GM19324 (cell line): ENCODE measurements at regions not wholly inside any gene's neighbourhood (a gene's known extent, or its start where the extent isn't known, plus 50 kb on each side); places are given as distances from the start of the nearest gene placed in this dataset.
"Not testable (repeated sequence)": the region's sequence is repeated elsewhere in the genome, so short reads cannot be mapped to it uniquely, and the experiment has no call there.

Experiments
- ATAC-seq: cut with Tn5 transposase; IDR thresholded peaks from one replicate; pipeline ENCODE4 v1.9.1; 2021; ENCODE audit warnings: mild to moderate bottlenecking, moderate library complexity; ENCODE audit not compliant: unreplicated experiment, low FRiP score

DNA sequence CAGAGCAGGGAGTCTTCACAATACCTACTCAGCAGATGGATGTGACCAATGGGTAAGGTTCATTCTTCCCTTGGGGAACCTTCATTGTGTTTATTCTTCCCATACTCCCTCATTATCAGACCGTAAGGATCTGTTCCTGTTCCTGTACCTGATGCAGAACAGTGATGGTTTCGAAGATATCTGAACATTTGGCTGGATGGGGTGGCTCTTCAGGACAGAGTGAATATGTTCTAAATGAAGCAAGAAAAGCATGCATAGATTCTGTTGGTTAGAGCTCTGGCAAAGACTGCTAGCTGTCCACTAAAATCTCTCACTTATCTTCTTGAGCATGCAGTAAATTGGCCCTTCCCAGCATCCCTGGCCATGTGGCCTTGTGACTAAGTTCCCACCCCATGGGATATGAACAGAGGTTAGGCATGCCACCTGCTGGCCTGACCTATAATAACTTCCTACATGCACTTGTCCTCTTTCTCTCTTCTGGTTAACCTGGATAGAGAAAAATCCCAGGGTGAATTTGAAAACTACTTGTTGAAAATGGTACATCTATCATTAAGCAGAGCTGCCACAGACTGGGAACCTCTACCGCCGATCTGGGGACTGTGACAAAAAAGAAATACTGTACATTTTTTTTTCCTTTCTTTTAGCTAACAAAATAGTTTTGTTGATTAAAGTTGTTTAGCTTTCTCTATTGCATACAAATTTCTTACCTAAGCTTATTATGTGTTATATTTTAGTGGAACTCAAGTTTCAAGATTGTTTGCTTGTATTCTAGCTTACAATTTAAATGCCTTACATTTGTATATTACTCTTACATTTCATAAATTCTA lies 60.0 kb upstream of the BANK1 start:
- peak; percentile 80 for ATAC-seq

DNA sequence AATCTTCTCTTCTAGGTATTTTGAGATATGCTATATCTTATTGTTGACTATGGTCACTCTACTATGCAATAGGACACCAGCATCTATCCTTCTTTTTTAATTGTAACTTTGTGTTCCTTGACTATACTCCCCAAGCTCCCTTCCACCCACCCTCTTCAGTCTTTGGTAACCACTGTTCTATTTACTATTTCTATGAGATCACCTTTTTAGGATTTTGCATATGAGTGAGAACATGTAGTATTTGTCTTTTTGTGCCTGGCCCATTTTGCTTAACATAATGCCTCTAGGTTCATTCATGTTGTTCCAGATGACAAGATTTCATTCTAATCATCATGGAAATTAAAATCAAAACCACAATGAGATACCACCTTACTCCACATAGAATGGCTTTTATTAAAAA lies 63.3 kb upstream of the BANK1 start:
- ATAC-seq: no peak

DNA sequence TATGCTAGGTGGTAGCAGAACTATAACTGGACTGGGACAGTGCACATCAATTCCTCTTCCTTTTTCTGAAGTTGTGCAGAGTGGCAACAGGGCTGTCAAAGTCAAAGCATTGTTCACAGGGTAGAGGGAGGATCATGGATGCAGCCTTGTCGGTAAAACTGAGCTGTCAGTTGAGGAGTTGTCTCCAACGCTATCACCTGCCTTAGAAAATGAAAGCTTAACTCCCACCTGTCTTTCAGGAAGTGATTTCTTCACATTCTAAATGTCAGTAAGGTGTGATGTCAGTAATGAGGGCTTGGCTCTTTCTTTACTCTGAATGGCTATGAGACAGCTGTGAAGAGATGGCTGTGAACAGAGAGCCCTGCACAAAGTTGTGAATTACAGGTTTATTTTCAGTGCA lies 66.4 kb upstream of the BANK1 start:
- peak; percentile 48 for ATAC-seq

DNA sequence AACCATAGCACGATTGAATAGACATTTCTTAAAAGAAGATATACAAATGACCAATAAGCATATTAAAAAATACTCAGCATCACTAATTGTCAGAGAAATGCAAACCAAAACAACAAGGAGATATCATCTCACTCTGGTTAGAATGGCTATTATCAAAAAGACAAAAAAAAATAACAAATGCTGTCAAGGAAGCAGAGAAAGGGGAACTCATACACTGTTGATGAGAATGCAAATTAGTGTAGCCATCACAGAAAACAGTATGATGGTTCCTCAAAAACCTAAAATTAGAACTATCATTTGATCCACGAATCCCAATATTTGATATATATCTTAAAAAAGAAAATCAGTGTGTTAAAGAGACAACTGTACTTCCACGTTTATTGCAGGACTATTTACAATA lies 71.7 kb upstream of the BANK1 start:
- ATAC-seq: no peak

DNA sequence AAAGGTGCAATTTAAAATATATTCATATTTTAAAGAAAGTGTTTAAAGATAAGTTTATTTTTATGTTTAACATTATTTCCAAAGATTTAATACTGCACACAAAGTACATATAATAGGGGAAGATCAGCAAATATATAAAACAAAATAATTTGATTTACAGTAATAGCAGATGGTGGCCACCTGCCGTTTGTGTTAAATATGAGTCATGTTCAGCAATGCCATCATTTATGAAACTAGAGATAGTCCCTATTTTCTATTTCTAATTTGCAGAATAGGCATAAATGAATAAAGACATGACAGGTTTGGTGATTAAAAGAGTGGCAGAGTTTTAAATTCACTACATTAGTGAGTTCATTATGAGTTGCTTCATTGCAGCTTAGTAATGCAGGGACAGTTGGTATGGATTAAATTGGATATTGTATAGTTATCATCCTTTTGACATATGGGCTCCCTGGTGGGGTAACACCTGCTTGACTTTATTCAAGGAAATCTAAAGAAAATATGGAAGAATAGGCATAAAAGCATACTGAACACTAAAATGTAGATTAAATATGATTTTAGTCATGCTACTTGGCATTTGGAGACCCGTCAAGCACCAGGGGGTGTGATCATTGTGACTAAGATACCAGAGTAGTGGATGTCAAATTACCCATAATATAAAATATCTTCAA lies 78.8 kb upstream of the BANK1 start:
- no peak for ATAC-seq

DNA sequence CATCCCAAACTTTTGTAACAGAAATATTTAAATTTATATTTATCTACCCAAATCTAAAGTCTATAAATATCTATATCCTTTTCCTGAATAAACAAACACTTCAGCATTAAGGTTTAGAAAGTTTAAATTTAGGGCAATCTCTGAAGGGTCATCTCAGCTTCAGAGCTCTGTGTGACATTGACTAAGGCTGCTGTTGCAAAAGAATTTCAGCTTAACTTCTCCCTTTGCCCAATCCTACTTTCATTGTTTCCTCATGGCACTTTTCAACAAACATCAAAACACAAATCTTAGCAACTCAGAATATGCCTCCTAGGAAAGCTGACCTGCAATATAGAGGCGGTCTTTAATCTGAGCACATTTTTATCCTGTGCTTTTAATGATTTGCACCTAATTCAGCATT lies 79.7 kb upstream of the BANK1 start:
- no peak for ATAC-seq

DNA sequence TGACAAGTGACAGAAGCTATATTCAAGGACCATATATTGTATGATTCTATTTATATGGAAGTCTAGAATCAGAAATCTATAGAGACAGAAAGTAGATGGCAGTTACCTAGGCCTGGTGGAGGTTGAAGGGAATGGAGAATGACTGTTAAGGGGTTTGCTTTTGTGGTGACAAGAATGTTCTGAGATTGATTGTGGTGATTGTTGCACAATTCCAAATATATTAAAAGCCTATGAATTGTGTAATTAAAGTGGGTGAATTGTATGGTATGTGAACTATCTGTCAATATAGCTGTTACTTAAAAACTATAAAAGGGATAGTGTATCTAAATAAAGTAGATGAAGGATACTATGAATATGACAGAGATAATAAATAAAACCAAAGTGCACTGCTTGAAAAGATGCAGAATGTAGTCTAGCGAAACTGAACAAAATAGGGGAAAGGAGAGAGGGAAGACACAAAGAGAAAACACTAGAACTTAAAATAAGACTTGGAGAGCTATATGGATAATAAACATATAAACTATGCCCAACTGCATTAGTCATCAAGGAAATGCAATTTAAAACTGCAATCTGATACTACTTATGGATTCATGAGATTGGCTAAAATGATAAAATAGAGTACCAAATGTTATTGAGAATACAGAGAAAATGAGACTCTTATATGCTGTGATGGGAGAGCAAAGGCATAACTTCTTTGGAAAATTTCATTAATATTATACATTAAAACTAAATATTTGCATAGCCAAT lies 82.1 kb upstream of the BANK1 start:
- ATAC-seq: no peak

DNA sequence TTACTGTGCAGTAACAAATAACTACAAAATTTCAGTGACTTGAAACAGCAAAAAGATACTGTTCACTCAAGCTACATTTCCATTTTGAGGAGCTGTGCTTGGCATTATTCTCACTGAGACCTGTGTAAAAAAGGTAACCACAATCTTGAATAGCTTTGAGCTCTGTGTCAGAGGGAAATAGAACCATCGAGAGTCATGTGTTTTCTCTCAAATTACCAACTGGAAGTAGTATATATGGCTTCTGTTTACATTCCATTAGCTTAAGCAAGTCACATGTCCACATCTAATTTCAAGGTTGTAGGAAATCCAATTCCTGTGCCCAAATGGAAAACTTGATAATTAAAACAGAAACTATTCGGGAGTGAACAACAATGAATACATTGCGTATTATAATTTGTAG lies 82.9 kb upstream of the BANK1 start:
- no peak for ATAC-seq

DNA sequence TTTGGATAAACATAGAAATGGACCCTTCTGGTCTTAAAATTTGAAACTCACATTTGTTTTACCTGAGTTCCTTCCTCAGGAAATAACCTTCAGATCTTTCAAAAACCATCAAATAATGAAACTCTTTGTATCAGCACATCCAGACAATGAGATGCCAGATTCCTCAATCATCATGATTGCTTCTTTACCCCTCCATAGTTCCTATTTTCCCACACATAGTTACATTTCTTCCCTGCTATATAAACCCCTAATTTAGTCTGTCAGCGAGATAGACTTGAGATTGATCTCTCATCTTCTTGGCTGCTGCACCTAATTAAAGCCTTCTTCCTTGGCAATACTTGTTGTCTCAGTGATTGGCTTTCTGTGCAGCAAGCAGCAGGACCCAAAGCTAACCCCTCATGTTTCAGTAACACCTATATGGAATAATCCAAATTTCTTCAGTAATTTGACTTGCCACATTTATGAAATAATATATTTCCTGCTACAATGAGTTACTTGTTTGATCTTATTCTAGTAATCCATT lies 83.9 kb upstream of the BANK1 start:
- ATAC-seq: no peak

DNA sequence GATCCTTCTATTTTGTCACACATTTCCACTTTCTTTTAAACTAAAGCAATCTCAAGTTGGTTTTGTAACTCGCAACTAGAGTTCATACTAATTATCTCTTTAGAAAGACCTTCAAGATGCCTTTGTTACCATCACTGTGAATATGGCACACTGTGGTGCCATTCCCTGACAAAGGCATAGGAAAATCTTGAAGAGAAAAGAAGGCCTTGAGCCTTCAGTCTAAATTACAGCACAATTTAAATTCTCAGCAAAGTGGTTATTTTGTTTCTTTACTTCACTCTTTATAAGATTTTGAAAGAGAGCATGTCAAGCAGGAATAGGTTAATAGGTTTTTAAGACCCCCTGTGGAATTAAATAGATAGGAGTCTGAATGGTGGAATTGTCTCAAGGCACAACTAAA lies 89.0 kb upstream of the BANK1 start:
- no peak for ATAC-seq

DNA sequence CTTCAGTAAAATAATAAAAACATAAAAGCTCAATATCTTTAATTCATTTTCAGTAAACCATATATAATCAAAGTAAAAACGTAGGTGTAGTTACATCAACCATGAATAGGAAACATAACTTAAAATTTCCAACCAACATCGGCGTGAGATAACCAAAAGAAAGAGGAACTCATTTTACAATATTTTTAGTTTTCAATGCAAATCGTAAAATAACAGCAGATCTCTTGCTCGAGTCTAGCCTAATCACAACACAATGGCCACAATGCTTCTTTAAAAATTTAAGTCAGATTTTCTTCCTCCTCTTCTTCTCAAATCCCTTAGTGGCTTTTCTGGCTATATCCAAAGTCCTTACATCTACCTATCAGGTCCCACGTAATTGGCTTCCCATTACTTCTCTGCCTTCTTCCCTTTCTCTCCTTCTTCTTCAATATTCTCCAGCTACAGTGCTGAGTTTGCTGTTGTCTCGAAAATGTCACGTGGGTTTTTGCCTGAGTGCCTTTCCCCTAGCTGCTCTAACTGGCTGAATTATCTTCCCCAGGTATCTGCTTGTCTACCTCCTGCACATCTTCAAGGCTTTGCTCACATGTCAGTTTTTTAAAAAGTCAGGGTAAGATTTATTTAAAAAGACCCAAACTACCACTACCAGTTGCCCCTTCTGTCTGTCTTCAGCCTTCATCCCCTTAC lies 90.9 kb upstream of the BANK1 start:
- no peak for ATAC-seq

DNA sequence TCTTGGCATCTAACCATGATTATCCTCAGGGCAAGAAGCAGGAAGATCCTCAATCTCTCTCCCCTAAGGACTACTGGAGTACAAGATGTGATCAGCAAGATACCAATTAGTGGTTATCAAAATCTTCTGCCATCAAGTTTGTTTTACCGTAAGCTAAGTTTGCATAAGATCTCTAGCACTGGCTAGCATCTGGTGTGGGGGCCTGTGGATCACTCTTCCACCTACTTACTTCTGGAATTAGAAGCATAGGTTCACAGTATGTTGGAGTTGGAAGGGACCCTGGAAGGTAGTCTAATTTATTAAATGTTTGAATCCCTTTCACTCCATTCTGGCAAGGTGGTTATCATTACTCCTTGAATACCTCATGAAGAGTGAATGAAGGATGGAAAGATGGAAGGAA lies 93.3 kb upstream of the BANK1 start:
- ATAC-seq: no peak

DNA sequence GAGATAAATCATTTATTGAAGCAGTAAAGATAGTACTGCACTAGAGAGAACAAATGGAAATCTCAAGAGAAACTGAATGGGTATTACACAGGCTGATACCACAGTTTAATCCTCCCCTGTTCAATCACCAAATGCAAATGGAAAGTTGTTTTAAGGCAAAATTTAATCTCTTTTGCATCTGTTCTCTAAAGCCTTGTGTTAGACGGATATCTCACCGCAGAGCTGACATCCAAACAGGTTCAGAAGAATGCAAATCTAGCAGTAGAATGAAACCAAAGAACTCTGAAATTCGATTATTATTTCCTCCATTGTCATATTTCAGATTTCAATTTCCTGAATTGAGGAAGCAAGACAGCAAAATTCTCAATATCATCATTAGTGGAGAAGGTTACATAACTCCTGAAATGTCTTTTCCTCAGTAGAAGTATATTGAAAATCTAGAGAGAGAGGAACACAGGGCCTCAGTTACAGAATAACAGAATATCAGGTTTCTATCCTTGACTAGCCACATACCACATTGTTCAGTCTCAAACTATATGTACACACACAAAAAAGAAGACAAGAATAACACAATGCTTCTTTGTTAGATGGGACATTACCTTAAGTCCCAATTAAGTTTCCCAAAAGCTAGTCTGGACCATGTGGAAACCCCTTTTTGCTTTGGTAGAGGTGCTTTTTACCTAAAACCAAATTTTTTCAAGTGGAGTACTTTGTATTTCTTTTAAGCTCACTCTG lies 94.1 kb upstream of the BANK1 start:
- ATAC-seq: no peak

DNA sequence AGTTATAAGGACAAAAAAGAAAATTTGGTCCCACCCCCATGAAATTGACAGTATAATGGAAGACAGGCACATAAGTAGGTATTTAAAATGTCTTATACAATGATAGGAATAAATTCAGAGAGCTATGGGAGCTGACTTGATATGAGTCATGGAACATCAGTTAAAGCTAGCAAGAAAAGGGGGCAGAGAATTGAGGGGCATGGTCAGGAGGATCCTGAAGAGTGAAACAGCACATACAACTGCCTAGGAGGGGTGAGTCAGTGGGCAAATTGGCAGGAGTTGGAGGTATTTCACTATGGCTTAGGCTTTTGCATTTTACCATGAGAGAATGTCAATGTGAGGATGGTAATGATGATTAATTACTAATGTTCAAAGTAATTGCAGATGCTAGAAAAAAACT lies 95.4 kb upstream of the BANK1 start:
- ATAC-seq: no peak

DNA sequence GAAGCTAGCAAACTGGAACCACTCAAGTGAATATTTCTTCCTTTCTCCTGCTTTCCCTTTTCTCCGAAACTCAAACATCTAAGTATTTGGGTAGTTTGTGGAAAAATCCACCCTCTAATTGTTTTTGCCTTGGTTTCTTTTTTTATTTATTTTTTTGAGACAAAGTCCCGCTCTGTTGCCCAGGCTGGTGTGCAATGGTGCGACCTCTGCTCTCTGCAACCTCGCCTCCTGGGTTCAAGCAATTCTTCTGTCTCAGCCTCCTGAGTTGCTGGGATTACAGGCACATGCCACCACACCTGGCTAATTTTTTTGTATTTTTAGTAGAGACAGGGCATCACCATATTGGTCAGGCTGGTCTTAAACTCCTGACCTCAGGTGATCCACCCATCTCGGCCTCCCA lies 96.1 kb upstream of the BANK1 start:
- ATAC-seq: not testable (repeated sequence)

DNA sequence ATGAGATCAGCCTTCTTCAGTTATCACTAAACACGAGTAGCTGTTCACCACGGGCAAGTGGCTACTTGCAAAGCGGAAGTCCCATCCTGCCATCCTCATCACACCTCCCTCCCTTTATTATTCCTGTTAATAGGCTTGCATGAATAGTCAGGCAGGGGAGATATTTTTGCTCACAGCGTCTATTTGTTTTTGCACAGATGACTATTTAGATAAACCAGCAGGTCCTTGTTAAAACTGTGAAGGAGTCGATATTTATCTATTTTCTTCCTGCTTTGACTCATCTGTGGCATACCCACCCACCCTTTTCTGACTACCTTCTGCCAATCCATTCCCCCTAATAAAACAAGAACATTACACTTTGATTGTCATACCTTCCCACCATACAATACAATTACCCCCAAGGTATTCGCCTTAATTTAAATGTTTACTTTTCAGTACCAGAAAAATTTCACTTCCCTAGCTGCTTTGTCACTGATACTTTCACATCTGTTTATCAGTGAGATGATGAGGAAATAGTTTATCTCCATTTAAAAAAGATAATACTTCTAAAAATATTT lies 96.6 kb upstream of the BANK1 start:
- ATAC-seq: peak; percentile 52

DNA sequence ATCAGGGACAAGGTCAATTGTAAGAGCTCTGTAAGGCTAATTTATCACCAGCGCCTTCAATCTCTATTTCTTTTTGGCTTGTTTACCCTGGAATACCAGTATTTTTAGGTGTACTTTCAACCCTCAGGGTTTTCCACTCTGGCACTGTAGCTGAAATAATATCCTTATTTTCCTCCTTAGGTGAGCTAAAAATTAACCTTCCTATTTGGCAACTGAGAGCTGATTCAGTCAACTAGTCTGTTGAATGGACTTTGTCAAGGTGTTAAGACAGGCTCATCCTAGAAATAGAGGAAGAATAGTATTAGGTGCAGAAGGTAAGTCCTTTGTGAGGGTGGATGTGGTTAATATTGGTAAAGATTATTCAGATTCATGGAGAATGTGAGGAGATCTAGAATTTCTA lies 101.3 kb upstream of the BANK1 start:
- no peak for ATAC-seq

DNA sequence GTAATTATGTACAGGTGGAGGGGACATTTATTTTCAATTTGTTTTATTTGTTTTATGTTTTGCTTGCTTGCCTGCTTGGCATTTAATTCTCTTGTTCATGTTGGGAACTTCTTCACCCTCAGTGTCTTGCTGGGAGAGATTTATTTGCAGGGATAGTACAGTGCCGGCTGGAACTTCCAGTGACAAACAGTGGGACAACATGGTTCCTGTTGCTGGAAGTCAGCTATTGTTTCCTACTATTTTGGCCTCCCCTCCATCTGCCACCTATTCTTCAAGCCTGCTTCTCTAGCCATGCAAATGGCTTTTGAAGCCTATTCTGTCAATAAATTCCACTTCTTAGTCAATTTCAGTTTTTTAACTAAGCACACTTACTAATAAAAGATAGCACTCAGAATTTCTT lies 105.4 kb upstream of the BANK1 start:
- ATAC-seq: no peak

DNA sequence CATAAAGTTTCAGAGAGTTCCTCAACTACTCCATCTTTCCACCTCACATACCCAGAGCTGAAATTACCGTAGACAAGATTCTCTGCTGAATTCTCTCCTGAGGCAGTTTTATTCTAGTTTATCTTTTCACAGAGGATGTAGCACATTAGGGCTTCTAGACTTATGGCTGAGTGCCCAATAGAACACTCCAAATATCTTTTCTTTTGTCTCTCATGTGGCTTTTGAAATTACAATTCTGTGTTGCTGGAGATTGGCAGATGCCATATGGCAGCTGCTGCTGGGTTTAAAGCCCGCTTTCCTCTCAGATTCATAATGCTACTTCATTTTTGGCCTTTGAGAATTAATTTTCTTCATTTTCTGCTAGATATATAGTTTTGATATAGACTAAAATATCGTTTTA lies 107.6 kb upstream of the BANK1 start:
- ATAC-seq: no peak

DNA sequence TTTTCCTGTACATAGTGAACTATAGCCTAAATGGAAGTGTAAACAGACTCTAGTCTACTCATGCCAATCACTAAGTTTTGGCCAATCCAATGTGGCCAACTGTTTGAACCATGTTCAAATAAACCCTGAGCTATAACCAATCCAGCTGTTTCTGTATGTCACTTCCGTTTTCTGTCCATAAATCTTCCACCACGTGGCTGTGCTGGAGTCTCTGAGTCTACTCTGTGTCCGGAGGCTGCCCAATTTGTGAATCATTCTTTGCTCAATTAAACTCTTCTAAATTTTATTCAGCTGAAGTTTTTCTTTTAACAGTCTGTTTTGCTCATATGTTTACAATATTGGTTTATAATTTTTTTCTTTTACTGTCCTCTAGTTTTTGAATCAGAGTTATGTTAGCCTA lies 112.3 kb upstream of the BANK1 start:
- no peak for ATAC-seq
